Ishikawa (cell line): ENCODE measurements at regions not wholly inside any gene's neighbourhood (a gene's known extent, or its start where the extent isn't known, plus 50 kb on each side); places are given as distances from the start of the nearest gene placed in this dataset.

Experiments
- CEBPB ChIP-seq: IDR thresholded peaks from 2 replicates; pipeline ENCODE4 v1.6.1; 2012
- CREB1 ChIP-seq: IDR thresholded peaks from 2 replicates; pipeline ENCODE4 v1.6.1; 2012; ENCODE audit warnings: low read depth
- EGR1 ChIP-seq: IDR thresholded peaks from 2 replicates; pipeline ENCODE4 v1.6.1; 2012
- EP300 ChIP-seq: IDR thresholded peaks from 2 replicates; pipeline ENCODE4 v1.6.1; 2012; ENCODE audit warnings: borderline replicate concordance
- NFIC ChIP-seq: IDR thresholded peaks from 2 replicates; pipeline ENCODE4 v1.6.1; 2012
- RAD21 ChIP-seq: IDR thresholded peaks from 2 replicates; pipeline ENCODE4 v1.6.1; 2012; ENCODE audit warnings: low read depth
- REST ChIP-seq: IDR thresholded peaks from 2 replicates; pipeline ENCODE4 v1.6.1; 2012; ENCODE audit warnings: low read depth, mild to moderate bottlenecking
- TAF1 ChIP-seq: IDR thresholded peaks from 2 replicates; pipeline ENCODE4 v1.6.1; 2012; ENCODE audit warnings: low read depth, mild to moderate bottlenecking
- TCF12 ChIP-seq: IDR thresholded peaks from 2 replicates; pipeline ENCODE4 v1.6.1; 2012; ENCODE audit warnings: low read depth
- USF1 ChIP-seq: IDR thresholded peaks from 2 replicates; pipeline ENCODE4 v1.6.1; 2012
- YY1 ChIP-seq: IDR thresholded peaks from 2 replicates; pipeline ENCODE4 v1.6.1; 2012; ENCODE audit warnings: low read depth
- ZBTB7A ChIP-seq: IDR thresholded peaks from 2 replicates; pipeline ENCODE4 v1.6.1; 2012; ENCODE audit warnings: low read depth
- TF ChIP-seq, protein P1 (sequence below): IDR thresholded peaks from 2 replicates; pipeline ENCODE4 v1.6.1; 2012

GRCh38 chrX:65451663-65452062 is 82.9 kb downstream of the LAS1L start:
- TF ChIP-seq TCF12 (no peak), RAD21 (peak; percentile 57)

- TF ChIP-seq, protein P1, sequence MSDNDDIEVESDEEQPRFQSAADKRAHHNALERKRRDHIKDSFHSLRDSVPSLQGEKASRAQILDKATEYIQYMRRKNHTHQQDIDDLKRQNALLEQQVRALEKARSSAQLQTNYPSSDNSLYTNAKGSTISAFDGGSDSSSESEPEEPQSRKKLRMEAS: no peak
- TF ChIP-seq YY1 (no peak), TCF12 (no peak), EP300 (no peak), RAD21 (no peak), ZBTB7A (no peak), CREB1 (no peak), NFIC (no peak), EGR1 (no peak)
These were observed 114.4 kb downstream of the LAS1L start for GRCh38 chrX:65420154-65420553.

GRCh38 chrX:65407157-65407626 is 127.4 kb downstream of the LAS1L start:
- no peak for TF ChIP-seq USF1
- no peak for TF ChIP-seq TAF1
- TF ChIP-seq CREB1: no peak
- no peak for TF ChIP-seq TCF12
- no peak for TF ChIP-seq NFIC
- no peak for TF ChIP-seq YY1
- TF ChIP-seq CEBPB: no peak
- TF ChIP-seq REST: no peak
- no peak for TF ChIP-seq EGR1
- TF ChIP-seq RAD21: no peak

GRCh38 chrX:65406532-65406931 is 128.1 kb downstream of the LAS1L start:
- TF ChIP-seq REST: no peak

- TF ChIP-seq EP300: no peak
- no peak for TF ChIP-seq EGR1
These were observed 142.3 kb downstream of the LAS1L start for GRCh38 chrX:65392284-65392683.
